NT2/D1 (cell line): ENCODE measurements at regions not wholly inside any gene's neighbourhood (a gene's known extent, or its start where the extent isn't known, plus 50 kb on each side); places are given as distances from the start of the nearest gene placed in this dataset.

Source experiments
- DNase-seq: peaks from one replicate; pipeline ENCODE4 v3.0.0-alpha.2; 2011; ENCODE audit warnings: low read depth, low spot score
- H3K27me3 ChIP-seq: 2 replicates; pipeline ENCODE4 v1.6.0; 2011; ENCODE audit warnings: mild to moderate bottlenecking; ENCODE audit not compliant: insufficient read length, insufficient read depth
- H3K36me3 ChIP-seq: 2 replicates; pipeline ENCODE4 v1.6.1; 2011; ENCODE audit warnings: mild to moderate bottlenecking, low read length, mixed read lengths; ENCODE audit not compliant: insufficient read depth, insufficient read length
- H3K4me1 ChIP-seq: 2 replicates; pipeline ENCODE4 v1.5.1; 2011; ENCODE audit not compliant: insufficient read depth, insufficient read length
- H3K4me3 ChIP-seq: 2 replicates; pipeline ENCODE4 v1.5.1; 2011; ENCODE audit warnings: low read depth; ENCODE audit not compliant: insufficient read length
- H3K9ac ChIP-seq: 2 replicates; pipeline ENCODE4 v1.6.0; 2011; ENCODE audit warnings: low read depth; ENCODE audit not compliant: insufficient read length
- H3K9me3 ChIP-seq: 2 replicates; pipeline ENCODE4 v1.5.1; 2011; ENCODE audit warnings: mild to moderate bottlenecking, low read length; ENCODE audit not compliant: insufficient read depth
- SUZ12 ChIP-seq: IDR thresholded peaks from 2 replicates; pipeline ENCODE4 v1.6.1; 2011; ENCODE audit not compliant: insufficient read length, insufficient read depth; ENCODE audit errors: extremely low read depth
- YY1 ChIP-seq: IDR thresholded peaks from 2 replicates; pipeline ENCODE4 v1.6.1; 2011; ENCODE audit not compliant: insufficient read length, insufficient read depth
- ZNF274 ChIP-seq: IDR thresholded peaks from 2 replicates; pipeline ENCODE4 v1.6.1; 2011; ENCODE audit warnings: mild to moderate bottlenecking, low read depth, low read length

GRCh38 chr1:106027871-106028270, 1028.6 kb upstream of the PRMT6 start:
- Histone ChIP-seq H3K4me3 (no peak overlapping the region), H3K9ac (no peak overlapping the region), H3K9me3 (no peaks in the 10 kb centered on the region), H3K4me1 (no peaks in the 10 kb centered on the region), H3K36me3 (no peaks in the 10 kb centered on the region), H3K27me3 (no peaks in the 10 kb centered on the region)
- no peak for TF ChIP-seq YY1
- TF ChIP-seq SUZ12 = no peak
- no peak for TF ChIP-seq ZNF274
- DNase-seq = no peak

- Histone ChIP-seq H3K4me3 (no peak overlapping the region), H3K36me3 (no peaks in the 10 kb centered on the region), H3K9me3 (peaks cover 10% of the 10 kb centered on the region; the same call in 1 of the 2 replicates), H3K9ac (no peak overlapping the region), H3K27me3 (no peaks in the 10 kb centered on the region), H3K4me1 (no peaks in the 10 kb centered on the region)
- TF ChIP-seq YY1 (no peak), SUZ12 (no peak), ZNF274 (no peak)
- DNase-seq = no peak
Measured at GRCh38 chr1:106037526-106037925, 1018.9 kb upstream of the PRMT6 start.

GRCh38 chr1:106038260-106038659, 1018.2 kb upstream of the PRMT6 start:
- Histone ChIP-seq H3K4me3 (no peak overlapping the region), H3K9ac (no peak overlapping the region), H3K36me3 (no peaks in the 10 kb centered on the region), H3K9me3 (peaks cover 10% of the 10 kb centered on the region; the same call in 1 of the 2 replicates), H3K27me3 (no peaks in the 10 kb centered on the region), H3K4me1 (no peaks in the 10 kb centered on the region)
- TF ChIP-seq SUZ12 = no peak
- no peak for TF ChIP-seq YY1
- no peak for TF ChIP-seq ZNF274
- no peak for DNase-seq

- no peaks in the 10 kb centered on the region for H3K36me3 ChIP-seq
- DNase-seq = no peak
- no peak overlapping the region for H3K9ac ChIP-seq
- no peak for TF ChIP-seq ZNF274
- no peak for TF ChIP-seq YY1
- TF ChIP-seq SUZ12 = no peak
- no peaks in the 10 kb centered on the region for H3K4me1 ChIP-seq
- H3K27me3 ChIP-seq = no peaks in the 10 kb centered on the region
- H3K4me3 ChIP-seq = no peak overlapping the region
- H3K9me3 ChIP-seq = no peaks in the 10 kb centered on the region
Measured at GRCh38 chr1:106043971-106044370, 1012.5 kb upstream of the PRMT6 start.

GRCh38 chr1:106047210-106047609, 1009.3 kb upstream of the PRMT6 start:
- Histone ChIP-seq H3K36me3 (no peaks in the 10 kb centered on the region), H3K4me1 (no peaks in the 10 kb centered on the region), H3K4me3 (no peak overlapping the region), H3K9me3 (no peaks in the 10 kb centered on the region), H3K27me3 (no peaks in the 10 kb centered on the region), H3K9ac (no peak overlapping the region)
- TF ChIP-seq YY1 = no peak
- TF ChIP-seq SUZ12 = no peak
- TF ChIP-seq ZNF274 = no peak
- DNase-seq = no peak

- Histone ChIP-seq H3K4me3 (no peak overlapping the region), H3K9me3 (no peaks in the 10 kb centered on the region), H3K9ac (no peak overlapping the region), H3K27me3 (no peaks in the 10 kb centered on the region), H3K4me1 (no peaks in the 10 kb centered on the region), H3K36me3 (no peaks in the 10 kb centered on the region)
- DNase-seq = no peak
- TF ChIP-seq ZNF274 = no peak
- no peak for TF ChIP-seq YY1
Measured at GRCh38 chr1:106049595-106049994, 1006.9 kb upstream of the PRMT6 start.

- Histone ChIP-seq H3K4me1 (no peaks in the 10 kb centered on the region), H3K4me3 (no peak overlapping the region), H3K36me3 (no peaks in the 10 kb centered on the region), H3K27me3 (no peaks in the 10 kb centered on the region), H3K9me3 (no peaks in the 10 kb centered on the region), H3K9ac (no peak overlapping the region)
- no peak for DNase-seq
- TF ChIP-seq SUZ12 (no peak), ZNF274 (no peak), YY1 (no peak)
Measured at GRCh38 chr1:106055855-106056254, 1000.6 kb upstream of the PRMT6 start.
